ENCODE measurements at regions not wholly inside any gene's neighbourhood (a gene's known extent, or its start where the extent isn't known, plus 50 kb on each side); places are given as distances from the start of the nearest gene placed in this dataset.

GRCh38 chr5:171575808-171576207 lies 156.4 kb downstream of the FGF18 start:
- Histone ChIP-seq H4K20me1 (ENCODE audit: insufficient read depth, low read length) (no peaks in the 10 kb centered on the region), H3K27ac (ENCODE audit: low read depth, low read length) (no peak overlapping the region), H3K4me1 (ENCODE audit: insufficient read depth, low read length) (no peaks in the 10 kb centered on the region), H3K79me2 (ENCODE audit: insufficient read depth, low read length) (no peaks in the 10 kb centered on the region), H3K4me3 (ENCODE audit: insufficient read depth, low read length) (no peak overlapping the region), H3K36me3 (ENCODE audit: insufficient read depth, low read length) (no peaks in the 10 kb centered on the region), H3K9me3 (ENCODE audit: low read depth, low read length) (no peaks in the 10 kb centered on the region), H3K27me3 (ENCODE audit: insufficient read depth, low read length) (peaks cover 5% of the 10 kb centered on the region), H3K4me2 (ENCODE audit: insufficient read depth, low read length) (no peak overlapping the region), H2AFZ (ENCODE audit: low read length) (no peak overlapping the region)
- DNase-seq (ENCODE audit: insufficient read length, low spot score, missing footprints): no peak
- no peak for TF ChIP-seq CTCF (IDR thresholded peaks at IDR 0.05; ENCODE audit: extremely low read depth, low read depth, low read length)

- Histone ChIP-seq H3K27ac (ENCODE audit: low read depth, low read length) (no peak overlapping the region), H3K27me3 (ENCODE audit: insufficient read depth, low read length) (peaks cover 6% of the 10 kb centered on the region), H3K4me1 (ENCODE audit: insufficient read depth, low read length) (no peaks in the 10 kb centered on the region), H3K9me3 (ENCODE audit: low read depth, low read length) (no peaks in the 10 kb centered on the region), H3K4me2 (ENCODE audit: insufficient read depth, low read length) (no peak overlapping the region), H3K79me2 (ENCODE audit: insufficient read depth, low read length) (no peaks in the 10 kb centered on the region), H3K4me3 (ENCODE audit: insufficient read depth, low read length) (no peak overlapping the region), H3K36me3 (ENCODE audit: insufficient read depth, low read length) (no peaks in the 10 kb centered on the region), H4K20me1 (ENCODE audit: insufficient read depth, low read length) (no peaks in the 10 kb centered on the region), H2AFZ (ENCODE audit: low read length) (no peak overlapping the region)
- TF ChIP-seq CTCF (IDR thresholded peaks at IDR 0.05; ENCODE audit: extremely low read depth, low read depth, low read length): no peak
- DNase-seq (ENCODE audit: insufficient read length, low spot score, missing footprints): no peak
Measured at GRCh38 chr5:171577042-171577758, 157.8 kb downstream of the FGF18 start.

GRCh38 chr5:171578049-171578828 lies 158.8 kb downstream of the FGF18 start:
- H3K79me2 ChIP-seq (ENCODE audit: insufficient read depth, low read length): no peaks in the 10 kb centered on the region
- H3K27me3 ChIP-seq (ENCODE audit: insufficient read depth, low read length): peaks cover 8% of the 10 kb centered on the region
- no peaks in the 10 kb centered on the region for H3K9me3 ChIP-seq (ENCODE audit: low read depth, low read length)
- no peak overlapping the region for H3K4me3 ChIP-seq (ENCODE audit: insufficient read depth, low read length)
- no peaks in the 10 kb centered on the region for H3K4me1 ChIP-seq (ENCODE audit: insufficient read depth, low read length)
- no peak overlapping the region for H3K27ac ChIP-seq (ENCODE audit: low read depth, low read length)
- no peak for DNase-seq (ENCODE audit: insufficient read length, low spot score, missing footprints)
- no peaks in the 10 kb centered on the region for H3K36me3 ChIP-seq (ENCODE audit: insufficient read depth, low read length)
- no peaks in the 10 kb centered on the region for H4K20me1 ChIP-seq (ENCODE audit: insufficient read depth, low read length)
- no peak for TF ChIP-seq CTCF (IDR thresholded peaks at IDR 0.05; ENCODE audit: extremely low read depth, low read depth, low read length)
- H2AFZ ChIP-seq (ENCODE audit: low read length): no peak overlapping the region
- no peak overlapping the region for H3K4me2 ChIP-seq (ENCODE audit: insufficient read depth, low read length)

- H3K79me2 ChIP-seq (ENCODE audit: insufficient read depth, low read length): no peaks in the 10 kb centered on the region
- H3K4me2 ChIP-seq (ENCODE audit: insufficient read depth, low read length): no peak overlapping the region
- no peak for TF ChIP-seq CTCF (IDR thresholded peaks at IDR 0.05; ENCODE audit: extremely low read depth, low read depth, low read length)
- no peaks in the 10 kb centered on the region for H4K20me1 ChIP-seq (ENCODE audit: insufficient read depth, low read length)
- peaks cover 8% of the 10 kb centered on the region for H3K27me3 ChIP-seq (ENCODE audit: insufficient read depth, low read length)
- H3K27ac ChIP-seq (ENCODE audit: low read depth, low read length): no peak overlapping the region
- H3K9me3 ChIP-seq (ENCODE audit: low read depth, low read length): no peaks in the 10 kb centered on the region
- H3K36me3 ChIP-seq (ENCODE audit: insufficient read depth, low read length): no peaks in the 10 kb centered on the region
- no peak overlapping the region for H3K4me3 ChIP-seq (ENCODE audit: insufficient read depth, low read length)
- no peaks in the 10 kb centered on the region for H3K4me1 ChIP-seq (ENCODE audit: insufficient read depth, low read length)
- H2AFZ ChIP-seq (ENCODE audit: low read length): no peak overlapping the region
- DNase-seq (ENCODE audit: insufficient read length, low spot score, missing footprints): no peak
Measured at GRCh38 chr5:171578829-171579491, 159.5 kb downstream of the FGF18 start.
